ENCODE measurements at regions not wholly inside any gene's neighbourhood (a gene's known extent, or its start where the extent isn't known, plus 50 kb on each side); places are given as distances from the start of the nearest gene placed in this dataset.

- DNase-seq (ENCODE audit: extremely low spot score, unreplicated experiment), result no peak
- no peak overlapping the region for H3K27ac Mint-ChIP-seq
- no peak for TF ChIP-seq CTCF (conservative IDR thresholded peaks at IDR 0.05)
- H3K4me3 Mint-ChIP-seq, result no peak overlapping the region
- no peaks in the 10 kb centered on the region for H3K36me3 Mint-ChIP-seq
- H3K4me1 Mint-ChIP-seq (ENCODE audit: unreplicated experiment), result peaks cover 11% of the 10 kb centered on the region
- no peaks in the 10 kb centered on the region for H3K9me3 Mint-ChIP-seq
- no peaks in the 10 kb centered on the region for H3K27me3 Mint-ChIP-seq
Measured at GRCh38 chr14:71449316-71450055, 482.7 kb upstream of the RGS6 start.

DNA sequence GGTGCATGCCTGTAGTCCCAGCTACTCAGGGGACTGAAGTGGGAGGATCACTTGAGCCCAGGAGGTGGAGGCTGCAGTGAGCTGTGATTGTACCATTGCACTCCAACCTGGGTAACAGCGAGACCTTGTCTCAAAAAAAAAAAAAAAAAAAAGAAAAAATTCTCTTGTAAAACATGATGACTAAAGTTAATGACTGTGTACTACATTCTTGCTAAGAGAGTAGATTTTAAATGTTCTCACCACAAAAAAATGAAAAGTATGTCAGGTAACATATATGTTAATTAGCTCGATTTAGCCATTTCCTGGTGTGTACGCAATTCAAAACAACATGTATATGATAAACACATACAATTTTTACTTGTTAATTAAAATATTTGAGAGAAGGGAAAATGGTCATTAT, 480.7 kb upstream of the RGS6 start:
- Mint-ChIP-seq H3K4me1 (ENCODE audit: unreplicated experiment) (peaks cover 18% of the 10 kb centered on the region), H3K27me3 (no peaks in the 10 kb centered on the region), H3K9me3 (no peaks in the 10 kb centered on the region), H3K4me3 (no peak overlapping the region), H3K27ac (no peak overlapping the region), H3K36me3 (no peaks in the 10 kb centered on the region)
- no peak for DNase-seq (ENCODE audit: extremely low spot score, unreplicated experiment)
- TF ChIP-seq CTCF (conservative IDR thresholded peaks at IDR 0.05), result no peak

DNA sequence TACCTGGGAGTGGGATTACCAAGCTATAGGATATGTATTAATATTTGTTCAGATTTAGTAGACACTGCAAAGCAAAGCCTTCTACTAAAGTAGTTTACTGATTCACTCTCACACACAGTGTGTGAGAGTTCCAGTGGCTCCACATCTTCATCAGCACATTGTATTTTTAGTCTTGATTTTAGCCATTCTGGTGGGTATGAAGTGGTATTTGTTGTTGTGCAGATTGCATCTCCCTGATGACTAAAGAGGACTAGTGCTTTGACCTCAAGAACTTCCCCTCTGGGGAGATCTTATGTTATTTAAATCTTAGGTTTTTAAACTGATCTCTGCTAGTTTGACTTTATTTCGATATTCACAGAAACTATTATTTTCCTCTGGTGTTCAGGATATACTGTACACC, 479.7 kb upstream of the RGS6 start:
- Mint-ChIP-seq H3K36me3 (no peaks in the 10 kb centered on the region), H3K4me3 (no peak overlapping the region), H3K27me3 (no peaks in the 10 kb centered on the region), H3K4me1 (ENCODE audit: unreplicated experiment) (peaks cover 18% of the 10 kb centered on the region), H3K27ac (no peak overlapping the region), H3K9me3 (no peaks in the 10 kb centered on the region)
- TF ChIP-seq CTCF (conservative IDR thresholded peaks at IDR 0.05), result no peak
- no peak for DNase-seq (ENCODE audit: extremely low spot score, unreplicated experiment)

DNA sequence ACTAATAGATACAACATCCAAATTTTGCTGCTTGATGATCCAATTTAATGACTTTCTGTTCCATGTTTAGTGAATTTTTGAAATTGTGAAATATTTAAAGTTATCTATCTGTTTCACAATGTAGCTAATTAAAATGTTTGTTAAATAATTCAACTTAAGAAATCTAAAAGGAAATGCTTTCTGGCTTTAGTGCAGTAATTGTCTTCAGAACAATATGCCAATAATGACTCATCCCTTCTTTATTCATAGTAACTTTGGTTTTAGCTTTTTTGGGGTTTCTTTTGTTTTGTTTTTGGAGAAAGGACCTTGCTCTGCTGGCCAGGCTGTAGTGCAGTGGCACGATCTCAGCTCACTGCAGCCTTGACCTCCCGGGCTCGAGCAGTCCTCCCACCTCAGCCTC, 479.2 kb upstream of the RGS6 start:
- Mint-ChIP-seq H3K4me1 (ENCODE audit: unreplicated experiment) (peaks cover 18% of the 10 kb centered on the region), H3K27me3 (no peaks in the 10 kb centered on the region), H3K4me3 (no peak overlapping the region), H3K36me3 (no peaks in the 10 kb centered on the region), H3K9me3 (no peaks in the 10 kb centered on the region), H3K27ac (no peak overlapping the region)
- TF ChIP-seq CTCF (conservative IDR thresholded peaks at IDR 0.05), result no peak
- DNase-seq (ENCODE audit: extremely low spot score, unreplicated experiment), result no peak

DNA sequence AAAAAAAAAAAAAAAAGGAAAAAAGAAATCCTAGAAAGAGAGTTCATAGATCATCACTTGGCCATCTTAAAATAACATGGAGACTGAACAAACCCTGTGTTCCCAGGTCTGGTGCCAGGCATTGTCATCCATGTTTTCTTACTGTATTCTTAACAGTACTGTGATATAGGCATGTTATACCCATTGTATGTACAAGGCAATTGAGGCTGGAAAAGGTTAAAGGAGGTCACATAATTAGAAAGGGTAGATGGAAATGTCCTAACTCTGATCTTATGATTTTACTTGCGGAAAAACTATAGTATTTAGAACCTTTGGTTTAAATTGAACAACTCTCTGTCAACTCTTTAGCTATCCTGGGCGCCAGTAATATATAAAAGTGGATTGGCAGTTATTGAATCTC, 478.2 kb upstream of the RGS6 start:
- H3K9me3 Mint-ChIP-seq, result no peaks in the 10 kb centered on the region
- no peak for TF ChIP-seq CTCF (conservative IDR thresholded peaks at IDR 0.05)

More for the DNA sequence above, 478.2 kb upstream of the RGS6 start:
- H3K36me3 Mint-ChIP-seq, result no peaks in the 10 kb centered on the region
- H3K27me3 Mint-ChIP-seq, result no peaks in the 10 kb centered on the region
- peaks cover 13% of the 10 kb centered on the region for H3K4me1 Mint-ChIP-seq (ENCODE audit: unreplicated experiment)
- H3K4me3 Mint-ChIP-seq, result no peak overlapping the region
- H3K27ac Mint-ChIP-seq, result no peak overlapping the region
- DNase-seq (ENCODE audit: extremely low spot score, unreplicated experiment), result no peak

Data from type B pancreatic cell (in vitro differentiated cells).